Neutrophil (primary cell): ENCODE measurements at regions not wholly inside any gene's neighbourhood (a gene's known extent, or its start where the extent isn't known, plus 50 kb on each side); places are given as distances from the start of the nearest gene placed in this dataset.
"Not testable (repeated sequence)": the region's sequence is repeated elsewhere in the genome, so short reads cannot be mapped to it uniquely, and the experiment has no call there.

Experiments
- H3K27ac ChIP-seq: fragments of 200-600 bp; sonication (generic); 2 replicates; pipeline ENCODE4 v1.5.1; 2016; ENCODE audit warnings: mild to moderate bottlenecking, moderate library complexity
- H3K27me3 ChIP-seq: fragments of 200-600 bp; sonication (generic); 2 replicates; pipeline ENCODE4 v1.6.0; 2016; ENCODE audit warnings: mild to moderate bottlenecking
- H3K36me3 ChIP-seq: fragments of 200-600 bp; sonication (generic); 2 replicates; pipeline ENCODE4 v1.5.1; 2017
- H3K4me1 ChIP-seq, 2 experiments: fragments of 200-600 bp in 1 of 2; sonication (generic) in 1 of 2; 1 replicate in 1 of 2; 2 replicates in 1 of 2; pipeline versions ENCODE4 v1.5.1 to v1.6.1; 2013 to 2016; ENCODE audit warnings: low read depth in 1 of 2, low read length in 1 of 2, mild to moderate bottlenecking in 1 of 2, moderate library complexity in 1 of 2; ENCODE audit not compliant: control insufficient read depth in 1 of 2, insufficient read depth in 1 of 2
- H3K4me3 ChIP-seq, 2 experiments: fragments of 200-600 bp in 1 of 2; sonication (generic) in 1 of 2; 1 replicate in 1 of 2; 2 replicates in 1 of 2; pipeline ENCODE4 v1.5.1; 2013 to 2016; ENCODE audit warnings: low read depth in 1 of 2, low read length in 1 of 2, mild to moderate bottlenecking in 1 of 2, moderate library complexity in 1 of 2
- H3K9me3 ChIP-seq: fragments of 200-600 bp; sonication (generic); 2 replicates; pipeline ENCODE4 v1.5.1; 2016
- CTCF ChIP-seq: fragments of 200-600 bp; sonication (generic); IDR thresholded peaks from 2 replicates; pipeline ENCODE4 v1.5.1; 2016; ENCODE audit warnings: antibody characterized with exemption

GRCh38 chr3:126288314-126288713 is 68.9 kb downstream of the KLF15 start:
- Histone ChIP-seq H3K27me3 (peaks cover 91% of the 10 kb centered on the region), H3K9me3 (no peaks in the 10 kb centered on the region), H3K27ac (no peak overlapping the region), H3K36me3 (no peaks in the 10 kb centered on the region), H3K4me1 (no peaks in the 10 kb centered on the region), H3K4me3 (no peak overlapping the region)
- no peak for TF ChIP-seq CTCF

- Histone ChIP-seq H3K27me3 (peaks cover 97% of the 10 kb centered on the region), H3K9me3 (no peaks in the 10 kb centered on the region), H3K4me1 (no peaks in the 10 kb centered on the region), H3K4me3 (no peak overlapping the region), H3K36me3 (no peaks in the 10 kb centered on the region), H3K27ac (no peak overlapping the region)
- TF ChIP-seq CTCF = no peak
Measured at GRCh38 chr3:126287536-126288241, 69.5 kb downstream of the KLF15 start.

GRCh38 chr3:126287171-126287535 is 70.1 kb downstream of the KLF15 start:
- Histone ChIP-seq H3K27me3 (peaks cover 96% of the 10 kb centered on the region), H3K27ac (no peak overlapping the region), H3K9me3 (no peaks in the 10 kb centered on the region), H3K4me3 (no peak overlapping the region), H3K4me1 (no peaks in the 10 kb centered on the region), H3K36me3 (no peaks in the 10 kb centered on the region)
- no peak for TF ChIP-seq CTCF

GRCh38 chr3:126285369-126285768 is 71.8 kb downstream of the KLF15 start:
- Histone ChIP-seq H3K36me3 (no peaks in the 10 kb centered on the region), H3K9me3 (no peaks in the 10 kb centered on the region), H3K4me3 (no peak overlapping the region), H3K4me1 (no peaks in the 10 kb centered on the region), H3K27ac (no peak overlapping the region), H3K27me3 (peaks cover 93% of the 10 kb centered on the region)
- TF ChIP-seq CTCF = no peak

- Histone ChIP-seq H3K27me3 (peaks cover 92% of the 10 kb centered on the region), H3K27ac (no peak overlapping the region)
Measured at GRCh38 chr3:126284258-126284904, 72.8 kb downstream of the KLF15 start.

GRCh38 chr3:126283651-126284050 is 73.6 kb downstream of the KLF15 start:
- H3K27me3 ChIP-seq = peaks cover 84% of the 10 kb centered on the region
- H3K4me3 ChIP-seq, H3K9me3 ChIP-seq, H3K4me1 ChIP-seq, H3K36me3 ChIP-seq, H3K27ac ChIP-seq: not testable (repeated sequence)

More at GRCh38 chr3:126284258-126284904, 72.8 kb downstream of the KLF15 start:
- no peaks in the 10 kb centered on the region for H3K4me1 ChIP-seq
- no peaks in the 10 kb centered on the region for H3K36me3 ChIP-seq
- H3K9me3 ChIP-seq = no peaks in the 10 kb centered on the region
- no peak for TF ChIP-seq CTCF
- H3K4me3 ChIP-seq = no peak overlapping the region
